ENCODE measurements at regions not wholly inside any gene's neighbourhood (a gene's known extent, or its start where the extent isn't known, plus 50 kb on each side); places are given as distances from the start of the nearest gene placed in this dataset.

DNA sequence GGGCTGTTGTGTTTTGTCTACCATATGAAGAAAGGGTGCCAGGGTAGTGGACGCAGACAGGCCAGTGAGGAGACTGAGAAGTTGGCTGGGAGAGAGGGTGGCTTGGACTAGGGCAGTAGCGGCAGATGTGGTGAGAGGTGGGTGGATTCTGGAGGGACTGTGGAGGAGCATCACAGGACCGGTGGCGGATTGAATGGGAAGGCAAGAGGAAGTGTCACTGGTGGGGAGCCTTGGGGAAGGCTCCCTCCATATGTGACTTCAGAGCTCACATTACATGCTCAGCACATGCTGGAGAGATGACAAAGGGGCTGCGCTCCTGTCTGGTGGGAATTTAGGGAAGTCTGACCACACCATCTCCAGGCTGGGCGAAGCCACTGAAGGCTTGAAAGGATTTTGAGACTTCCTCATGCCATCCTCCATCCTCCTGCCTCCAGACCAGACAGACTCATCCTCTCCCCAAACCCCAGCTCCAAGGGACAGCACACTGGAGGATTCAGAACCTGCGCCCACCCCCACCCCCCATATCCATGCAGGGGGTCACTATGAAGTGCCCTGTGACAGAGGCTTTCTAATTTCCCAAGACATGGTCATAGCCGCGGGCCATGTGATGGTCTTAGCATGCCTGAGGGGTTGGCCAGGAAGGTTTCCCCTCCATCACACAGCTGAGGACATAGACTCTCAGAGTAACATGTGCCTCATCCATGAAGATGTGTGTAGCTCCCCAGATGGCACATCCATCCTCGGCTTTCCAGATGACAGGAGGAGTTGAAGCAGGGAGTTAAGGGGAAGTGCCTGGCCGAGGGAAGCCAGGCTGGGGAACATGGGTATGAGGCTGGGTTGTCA is 138.8 kb upstream of the WNT4 start:
- Mint-ChIP-seq H3K27me3 (peaks cover 20% of the 10 kb centered on the region in 2 donors), H3K4me1 (no peaks in the 10 kb centered on the region), H3K36me3 (no peaks in the 10 kb centered on the region), H3K9me3 (peaks cover 0 to 7% (median under 1%) of the 10 kb centered on the region in 8 donors), H3K27ac (no peak overlapping the region), H3K4me3 (no peak overlapping the region)
- Histone ChIP-seq H3K9me3 (ENCODE audit: control insufficient read depth in 1 of 2, low read length in 2 of 2) (no peaks in the 10 kb centered on the region), H3K4me1 (ENCODE audit: insufficient read depth, low read length) (no peaks in the 10 kb centered on the region), H3K4me3 (ENCODE audit: low read length in 2 of 2) (no peak overlapping the region), H3K36me3 (ENCODE audit: insufficient read depth, low read length) (no peaks in the 10 kb centered on the region), H3K27ac (ENCODE audit: low read depth, low read length) (no peak overlapping the region), H3K27me3 (ENCODE audit: insufficient read depth, low read length) (no peaks in the 10 kb centered on the region)
- intact Hi-C loops (cut with micrococcal nuclease), result no loop called here
- POLR2A ChIA-PET (ENCODE audit: partially characterized antibody), result no interaction called here
- no peak for DNase-seq
- CTCF ChIA-PET (ENCODE audit: partially characterized antibody), result no interaction called here

DNA sequence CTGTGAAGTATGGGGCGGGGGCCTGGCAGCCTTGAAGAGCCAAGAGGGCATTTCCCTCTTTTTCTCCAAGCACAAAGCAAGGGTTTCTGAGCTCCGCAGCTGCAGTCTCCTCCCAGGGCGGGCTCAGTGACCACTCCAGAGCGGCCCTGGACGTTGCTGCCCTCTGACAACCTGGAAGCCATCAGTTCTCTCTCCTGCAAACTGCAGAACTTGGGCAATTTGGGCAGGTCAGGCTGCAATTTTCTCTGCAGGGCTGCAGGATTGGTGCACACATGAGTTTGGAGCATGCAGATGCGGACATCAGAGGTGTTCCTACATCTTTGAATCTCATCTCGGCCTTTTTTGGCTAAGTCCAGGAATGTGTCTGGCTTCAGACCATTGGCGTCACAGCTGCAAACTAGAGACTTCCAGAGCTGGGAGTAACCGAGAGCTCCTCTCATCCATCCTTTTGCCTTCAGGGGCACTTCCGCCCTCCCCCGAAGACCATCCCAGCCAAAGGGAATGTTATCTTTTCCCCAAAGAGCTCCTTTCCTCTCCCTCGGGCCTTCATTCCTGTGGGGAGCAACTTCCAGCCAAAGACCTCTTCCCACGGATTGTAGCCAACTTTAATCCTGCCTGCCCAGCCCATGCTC is 139.6 kb upstream of the WNT4 start:
- Histone ChIP-seq H3K4me3 (ENCODE audit: low read length in 2 of 2) (no peak overlapping the region), H3K9me3 (ENCODE audit: control insufficient read depth in 1 of 2, low read length in 2 of 2) (no peaks in the 10 kb centered on the region), H3K4me1 (ENCODE audit: insufficient read depth, low read length) (no peaks in the 10 kb centered on the region), H3K27me3 (ENCODE audit: insufficient read depth, low read length) (no peaks in the 10 kb centered on the region), H3K36me3 (ENCODE audit: insufficient read depth, low read length) (no peaks in the 10 kb centered on the region), H3K27ac (ENCODE audit: low read depth, low read length) (no peak overlapping the region)
- CTCF ChIA-PET (ENCODE audit: partially characterized antibody), result no interaction called here
- H3K4me3 Mint-ChIP-seq, result no peak overlapping the region
- intact Hi-C loops (cut with micrococcal nuclease), result no loop called here
- H3K4me1 Mint-ChIP-seq, result no peaks in the 10 kb centered on the region
- no peak for DNase-seq
- H3K9me3 Mint-ChIP-seq, result peaks cover 0 to 7% (median under 1%) of the 10 kb centered on the region in 8 donors
- POLR2A ChIA-PET (ENCODE audit: partially characterized antibody), result no interaction called here
- no peaks in the 10 kb centered on the region for H3K36me3 Mint-ChIP-seq
- H3K27ac Mint-ChIP-seq, result no peak overlapping the region
- H3K27me3 Mint-ChIP-seq, result peaks cover 19 to 20% of the 10 kb centered on the region in 2 donors

DNA sequence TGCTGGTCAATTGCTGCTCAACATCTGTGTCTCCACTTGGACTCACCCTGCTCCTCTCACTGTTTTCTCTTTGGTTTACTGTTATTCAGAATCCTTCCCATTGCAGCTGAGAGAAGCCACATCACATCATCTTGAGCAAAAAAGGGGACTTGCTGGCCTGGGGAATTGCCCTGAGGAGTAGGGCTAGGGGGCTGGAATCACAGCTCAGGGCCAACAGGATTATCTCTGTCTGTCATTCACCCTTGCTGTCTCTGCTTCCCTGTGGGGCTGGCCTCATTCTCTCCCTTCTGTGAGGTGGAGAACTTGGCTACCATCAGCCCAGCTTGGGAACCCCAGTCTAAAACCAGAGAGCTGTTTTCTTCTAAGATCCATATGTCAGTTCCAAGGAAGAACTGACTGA is 140.7 kb upstream of the WNT4 start:
- Histone ChIP-seq H3K36me3 (ENCODE audit: insufficient read depth, low read length) (no peaks in the 10 kb centered on the region), H3K9me3 (ENCODE audit: control insufficient read depth in 1 of 2, low read length in 2 of 2) (no peaks in the 10 kb centered on the region), H3K4me3 (ENCODE audit: low read length in 2 of 2) (no peak overlapping the region), H3K27ac (ENCODE audit: low read depth, low read length) (no peak overlapping the region), H3K27me3 (ENCODE audit: insufficient read depth, low read length) (no peaks in the 10 kb centered on the region), H3K4me1 (ENCODE audit: insufficient read depth, low read length) (no peaks in the 10 kb centered on the region)
- H3K27ac Mint-ChIP-seq, result no peak overlapping the region
- ChIA-PET POLR2A (ENCODE audit: partially characterized antibody) (no interaction called here), CTCF (ENCODE audit: partially characterized antibody) (no interaction called here)
- H3K36me3 Mint-ChIP-seq, result no peaks in the 10 kb centered on the region
- H3K4me3 Mint-ChIP-seq, result no peak overlapping the region
- intact Hi-C loops (cut with micrococcal nuclease), result no loop called here
- peaks cover 0 to 7% (median under 1%) of the 10 kb centered on the region in 8 donors for H3K9me3 Mint-ChIP-seq
- H3K27me3 Mint-ChIP-seq, result peaks cover 16 to 20% of the 10 kb centered on the region in 2 donors
- H3K4me1 Mint-ChIP-seq, result no peaks in the 10 kb centered on the region
- no peak for DNase-seq

DNA sequence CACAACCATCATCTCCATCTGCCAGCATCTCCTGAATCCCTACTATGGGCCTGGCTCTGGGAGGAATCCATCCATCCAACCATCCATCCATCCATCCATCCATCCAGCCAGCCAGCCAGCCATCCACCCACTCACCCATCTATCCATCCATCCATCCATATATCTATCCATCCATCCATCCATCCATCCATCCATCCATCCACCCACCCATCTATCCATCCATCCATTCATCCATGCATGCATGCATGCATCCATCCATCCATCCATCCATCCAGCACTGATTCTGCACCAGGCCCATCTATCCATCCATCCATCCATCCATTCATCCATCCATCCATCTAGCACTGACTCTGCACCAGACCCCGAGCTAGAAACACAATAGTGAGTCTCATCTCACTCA is 141.3 kb upstream of the WNT4 start:
- Mint-ChIP-seq H3K27ac (no peak overlapping the region), H3K4me1 (no peaks in the 10 kb centered on the region), H3K4me3 (no peak overlapping the region), H3K36me3 (no peaks in the 10 kb centered on the region), H3K27me3 (peaks cover 12 to 18% of the 10 kb centered on the region in 2 donors), H3K9me3 (peaks cover 0 to 4% (median under 1%) of the 10 kb centered on the region in 8 donors)
- DNase-seq, result no peak
- Histone ChIP-seq H3K27ac (ENCODE audit: low read depth, low read length) (no peak overlapping the region), H3K27me3 (ENCODE audit: insufficient read depth, low read length) (no peaks in the 10 kb centered on the region), H3K4me1 (ENCODE audit: insufficient read depth, low read length) (no peaks in the 10 kb centered on the region), H3K4me3 (ENCODE audit: low read length in 2 of 2) (no peak overlapping the region), H3K36me3 (ENCODE audit: insufficient read depth, low read length) (no peaks in the 10 kb centered on the region), H3K9me3 (ENCODE audit: control insufficient read depth in 1 of 2, low read length in 2 of 2) (no peaks in the 10 kb centered on the region)
- ChIA-PET CTCF (ENCODE audit: partially characterized antibody) (no interaction called here), POLR2A (ENCODE audit: partially characterized antibody) (no interaction called here)
- intact Hi-C loops (cut with micrococcal nuclease), result no loop called here

DNA sequence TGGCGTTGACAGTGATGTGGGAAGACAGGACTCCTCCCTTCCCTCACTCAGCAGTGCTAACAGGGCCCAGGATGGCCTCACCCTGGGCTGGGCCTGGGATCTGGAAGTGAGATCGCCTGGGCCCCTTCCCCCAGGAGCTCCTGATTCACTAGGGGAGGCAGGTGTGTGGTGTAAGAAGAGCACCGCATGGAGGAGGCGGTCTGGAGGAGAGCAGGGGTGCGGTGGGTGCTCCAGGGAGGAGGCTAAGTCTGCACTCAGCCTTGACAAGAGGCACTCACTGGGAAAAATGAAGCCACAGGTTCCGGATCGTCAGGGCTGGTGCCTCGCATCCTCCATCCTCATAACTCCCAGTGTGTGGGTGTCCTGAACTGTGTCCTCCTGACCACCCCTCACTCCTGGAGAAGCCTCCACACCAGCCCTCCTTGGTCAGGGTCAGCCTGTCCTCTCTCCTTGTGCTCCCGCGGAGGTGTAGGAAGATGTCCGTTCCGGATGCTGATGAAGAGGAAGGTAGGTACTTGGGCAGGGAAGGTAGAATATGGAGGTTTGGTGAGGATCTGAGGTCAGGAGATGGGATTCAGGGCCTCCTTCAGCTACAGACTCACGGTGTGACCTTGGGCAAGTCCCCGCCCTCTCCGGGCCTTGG is 142.1 kb upstream of the WNT4 start:
- Histone ChIP-seq H3K4me1 (ENCODE audit: insufficient read depth, low read length) (no peaks in the 10 kb centered on the region), H3K9me3 (ENCODE audit: control insufficient read depth in 1 of 2, low read length in 2 of 2) (no peaks in the 10 kb centered on the region), H3K27me3 (ENCODE audit: insufficient read depth, low read length) (no peaks in the 10 kb centered on the region), H3K36me3 (ENCODE audit: insufficient read depth, low read length) (no peaks in the 10 kb centered on the region), H3K27ac (ENCODE audit: low read depth, low read length) (no peak overlapping the region), H3K4me3 (ENCODE audit: low read length in 2 of 2) (no peak overlapping the region)
- no peaks in the 10 kb centered on the region for H3K36me3 Mint-ChIP-seq
- no peak for DNase-seq
- H3K27me3 Mint-ChIP-seq, result peaks cover 13 to 18% of the 10 kb centered on the region in 2 donors
- H3K9me3 Mint-ChIP-seq, result peaks cover 0 to 3% (median 0%) of the 10 kb centered on the region in 8 donors
- ChIA-PET POLR2A (ENCODE audit: partially characterized antibody) (no interaction called here), CTCF (ENCODE audit: partially characterized antibody) (no interaction called here)
- no peaks in the 10 kb centered on the region for H3K4me1 Mint-ChIP-seq
- intact Hi-C loops (cut with micrococcal nuclease), result no loop called here
- H3K27ac Mint-ChIP-seq, result no peak overlapping the region
- no peak overlapping the region for H3K4me3 Mint-ChIP-seq

DNA sequence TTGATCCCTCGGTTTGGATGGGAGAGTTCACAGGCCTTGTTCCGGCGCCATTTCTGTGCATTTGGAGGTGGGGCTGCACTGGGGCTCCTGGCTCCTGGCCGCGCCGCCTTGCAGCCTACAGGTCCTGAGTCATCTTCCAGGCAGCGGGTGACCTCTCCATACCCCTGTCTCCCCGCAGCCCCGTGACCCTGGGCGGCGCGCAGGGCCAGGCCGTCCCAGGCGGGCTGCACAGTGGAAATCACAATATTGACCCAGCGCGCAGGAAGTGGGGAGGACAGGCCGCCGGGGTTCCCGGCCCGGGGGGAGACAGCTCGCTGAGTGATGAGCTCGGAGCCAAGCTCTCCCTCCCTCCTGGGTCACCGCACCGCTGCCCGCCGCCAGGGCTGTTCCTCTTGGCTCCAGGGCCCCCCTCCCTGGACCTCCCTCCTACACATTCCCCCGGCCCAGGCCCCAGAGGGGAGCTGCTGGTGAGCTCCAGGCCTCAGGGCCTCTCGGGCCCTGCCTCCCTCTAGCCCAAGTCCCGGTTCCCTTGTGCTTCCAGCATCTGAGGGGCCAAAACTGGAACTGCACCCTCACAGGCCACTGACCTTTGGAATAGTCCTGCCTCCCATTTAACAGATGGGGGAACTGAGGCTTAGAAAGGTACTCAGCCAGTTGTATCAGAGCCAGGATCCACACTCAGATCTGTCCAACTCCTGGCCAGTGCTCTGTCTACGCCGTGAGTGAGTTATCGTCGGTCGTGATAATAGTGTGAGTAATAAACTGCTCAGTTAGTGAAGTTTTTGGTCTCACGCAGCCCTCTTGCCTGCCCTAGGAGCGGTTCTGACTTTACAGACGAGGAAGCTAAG is 142.9 kb upstream of the WNT4 start:
- H3K4me1 Mint-ChIP-seq, result no peaks in the 10 kb centered on the region
- no peaks in the 10 kb centered on the region for H3K36me3 ChIP-seq (ENCODE audit: insufficient read depth, low read length)
- no peak overlapping the region for H3K4me3 Mint-ChIP-seq
- ChIA-PET CTCF (ENCODE audit: partially characterized antibody) (no interaction called here), POLR2A (ENCODE audit: partially characterized antibody) (no interaction called here)
- H3K9me3 ChIP-seq (ENCODE audit: control insufficient read depth in 1 of 2, low read length in 2 of 2), result no peaks in the 10 kb centered on the region
- H3K9me3 Mint-ChIP-seq, result no peaks in the 10 kb centered on the region
- no peak overlapping the region for H3K27ac ChIP-seq (ENCODE audit: low read depth, low read length)
- H3K27me3 ChIP-seq (ENCODE audit: insufficient read depth, low read length), result no peaks in the 10 kb centered on the region
- no peaks in the 10 kb centered on the region for H3K36me3 Mint-ChIP-seq
- H3K4me1 ChIP-seq (ENCODE audit: insufficient read depth, low read length), result no peaks in the 10 kb centered on the region
- no peak overlapping the region for H3K4me3 ChIP-seq (ENCODE audit: low read length in 2 of 2)
- no peak overlapping the region for H3K27ac Mint-ChIP-seq
- peaks cover 14 to 18% of the 10 kb centered on the region in 2 donors for H3K27me3 Mint-ChIP-seq
- intact Hi-C loops (cut with micrococcal nuclease), result no loop called here
- DNase-seq, result no peak

DNA sequence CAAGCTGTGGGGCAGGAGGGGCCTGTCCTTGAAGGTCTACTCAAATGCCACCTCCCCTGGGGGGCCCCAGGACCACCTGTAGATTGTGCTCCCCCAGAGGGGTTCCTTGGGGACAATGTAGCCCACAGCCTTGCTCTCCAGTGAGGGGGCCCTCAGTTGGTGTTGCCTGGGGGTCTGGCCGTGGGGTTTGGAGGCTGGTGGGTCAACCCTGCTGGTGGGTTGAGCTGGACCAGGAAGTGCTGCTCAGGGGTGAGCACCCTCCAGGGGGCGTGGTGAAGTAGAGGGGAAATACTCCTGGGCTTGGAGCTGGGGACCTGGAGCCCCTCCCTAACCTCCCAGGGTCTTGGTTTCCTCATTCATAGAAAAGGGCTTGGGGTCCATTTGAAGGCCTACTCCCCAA is 143.6 kb upstream of the WNT4 start:
- intact Hi-C loops (cut with micrococcal nuclease), result no loop called here
- DNase-seq, result no peak
- H3K36me3 ChIP-seq (ENCODE audit: insufficient read depth, low read length), result no peaks in the 10 kb centered on the region
- Mint-ChIP-seq H3K27ac (no peak overlapping the region), H3K27me3 (peaks cover 17 to 18% of the 10 kb centered on the region in 2 donors), H3K4me1 (no peaks in the 10 kb centered on the region), H3K9me3 (peaks cover 0 to 1% (median 0%) of the 10 kb centered on the region in 8 donors), H3K36me3 (no peaks in the 10 kb centered on the region), H3K4me3 (no peak overlapping the region)
- H3K4me1 ChIP-seq (ENCODE audit: insufficient read depth, low read length), result no peaks in the 10 kb centered on the region
- H3K9me3 ChIP-seq (ENCODE audit: control insufficient read depth in 1 of 2, low read length in 2 of 2), result no peaks in the 10 kb centered on the region
- no peak overlapping the region for H3K4me3 ChIP-seq (ENCODE audit: low read length in 2 of 2)
- H3K27ac ChIP-seq (ENCODE audit: low read depth, low read length), result no peak overlapping the region
- ChIA-PET POLR2A (ENCODE audit: partially characterized antibody) (no interaction called here), CTCF (ENCODE audit: partially characterized antibody) (no interaction called here)
- H3K27me3 ChIP-seq (ENCODE audit: insufficient read depth, low read length), result no peaks in the 10 kb centered on the region

Measured in CD4-positive, alpha-beta memory T cell (primary cell).